ENCODE measurements at regions not wholly inside any gene's neighbourhood (a gene's known extent, or its start where the extent isn't known, plus 50 kb on each side); places are given as distances from the start of the nearest gene placed in this dataset.

- H3K9ac ChIP-seq (ENCODE audit: low read depth, low read length), result no peak overlapping the region
- no peak overlapping the region for H3K27ac ChIP-seq (ENCODE audit: low read depth, low read length)
- H3K4me1 ChIP-seq (ENCODE audit: control insufficient read depth, insufficient read depth, low read length), result peaks cover 11% of the 10 kb centered on the region
- no peaks in the 10 kb centered on the region for H3K9me3 ChIP-seq (ENCODE audit: control insufficient read depth, insufficient read depth, low read length)
- no peaks in the 10 kb centered on the region for H3K27me3 ChIP-seq (ENCODE audit: control insufficient read depth, insufficient read depth, low read length)
- H3K4me3 ChIP-seq (ENCODE audit: low read depth, low read length), result no peak overlapping the region
- no peaks in the 10 kb centered on the region for H3K36me3 ChIP-seq (ENCODE audit: control insufficient read depth, insufficient read depth, low read length)
Measured at GRCh38 chr17:70674061-70674460, 504.7 kb downstream of the KCNJ2 start.

- peaks cover 11% of the 10 kb centered on the region for H3K4me1 ChIP-seq (ENCODE audit: control insufficient read depth, insufficient read depth, low read length)
- no peaks in the 10 kb centered on the region for H3K36me3 ChIP-seq (ENCODE audit: control insufficient read depth, insufficient read depth, low read length)
- H3K27me3 ChIP-seq (ENCODE audit: control insufficient read depth, insufficient read depth, low read length), result no peaks in the 10 kb centered on the region
- no peak overlapping the region for H3K9ac ChIP-seq (ENCODE audit: low read depth, low read length)
- no peaks in the 10 kb centered on the region for H3K9me3 ChIP-seq (ENCODE audit: control insufficient read depth, insufficient read depth, low read length)
- H3K4me3 ChIP-seq (ENCODE audit: low read depth, low read length), result no peak overlapping the region
- no peak overlapping the region for H3K27ac ChIP-seq (ENCODE audit: low read depth, low read length)
Measured at GRCh38 chr17:70675070-70675590, 505.8 kb downstream of the KCNJ2 start.

GRCh38 chr17:70677783-70678647, 508.7 kb downstream of the KCNJ2 start:
- H3K36me3 ChIP-seq (ENCODE audit: control insufficient read depth, insufficient read depth, low read length), result no peaks in the 10 kb centered on the region
- H3K27ac ChIP-seq (ENCODE audit: low read depth, low read length), result no peak overlapping the region
- no peak overlapping the region for H3K9ac ChIP-seq (ENCODE audit: low read depth, low read length)
- H3K4me3 ChIP-seq (ENCODE audit: low read depth, low read length), result no peak overlapping the region
- H3K9me3 ChIP-seq (ENCODE audit: control insufficient read depth, insufficient read depth, low read length), result no peaks in the 10 kb centered on the region
- no peaks in the 10 kb centered on the region for H3K27me3 ChIP-seq (ENCODE audit: control insufficient read depth, insufficient read depth, low read length)
- H3K4me1 ChIP-seq (ENCODE audit: control insufficient read depth, insufficient read depth, low read length), result peaks cover 11% of the 10 kb centered on the region

GRCh38 chr17:70678889-70679288, 509.6 kb downstream of the KCNJ2 start:
- no peaks in the 10 kb centered on the region for H3K27me3 ChIP-seq (ENCODE audit: control insufficient read depth, insufficient read depth, low read length)
- H3K9me3 ChIP-seq (ENCODE audit: control insufficient read depth, insufficient read depth, low read length), result no peaks in the 10 kb centered on the region
- H3K4me3 ChIP-seq (ENCODE audit: low read depth, low read length), result no peak overlapping the region
- H3K36me3 ChIP-seq (ENCODE audit: control insufficient read depth, insufficient read depth, low read length), result no peaks in the 10 kb centered on the region
- no peak overlapping the region for H3K9ac ChIP-seq (ENCODE audit: low read depth, low read length)
- peaks cover 17% of the 10 kb centered on the region for H3K4me1 ChIP-seq (ENCODE audit: control insufficient read depth, insufficient read depth, low read length)
- no peak overlapping the region for H3K27ac ChIP-seq (ENCODE audit: low read depth, low read length)

- Histone ChIP-seq H3K27ac (ENCODE audit: low read depth, low read length) (no peak overlapping the region), H3K4me1 (ENCODE audit: control insufficient read depth, insufficient read depth, low read length) (peaks cover 10% of the 10 kb centered on the region; the same call in 1 of the 2 replicates), H3K4me3 (ENCODE audit: low read depth, low read length) (no peak overlapping the region), H3K9ac (ENCODE audit: low read depth, low read length) (no peak overlapping the region), H3K9me3 (ENCODE audit: control insufficient read depth, insufficient read depth, low read length) (no peaks in the 10 kb centered on the region), H3K36me3 (ENCODE audit: control insufficient read depth, insufficient read depth, low read length) (no peaks in the 10 kb centered on the region), H3K27me3 (ENCODE audit: control insufficient read depth, insufficient read depth, low read length) (no peaks in the 10 kb centered on the region)
Measured at GRCh38 chr17:70683936-70684335, 514.6 kb downstream of the KCNJ2 start.

- H3K4me3 ChIP-seq (ENCODE audit: low read depth, low read length), result no peak overlapping the region
- no peaks in the 10 kb centered on the region for H3K27me3 ChIP-seq (ENCODE audit: control insufficient read depth, insufficient read depth, low read length)
- no peak overlapping the region for H3K9ac ChIP-seq (ENCODE audit: low read depth, low read length)
Measured at GRCh38 chr17:70687421-70687820, 518.1 kb downstream of the KCNJ2 start.

GRCh38 chr17:70691150-70691549, 521.8 kb downstream of the KCNJ2 start:
- no peak overlapping the region for H3K9ac ChIP-seq (ENCODE audit: low read depth, low read length)
- no peaks in the 10 kb centered on the region for H3K4me1 ChIP-seq (ENCODE audit: control insufficient read depth, insufficient read depth, low read length)
- no peaks in the 10 kb centered on the region for H3K36me3 ChIP-seq (ENCODE audit: control insufficient read depth, insufficient read depth, low read length)
- H3K9me3 ChIP-seq (ENCODE audit: control insufficient read depth, insufficient read depth, low read length), result no peaks in the 10 kb centered on the region
- no peak overlapping the region for H3K27ac ChIP-seq (ENCODE audit: low read depth, low read length)
- no peaks in the 10 kb centered on the region for H3K27me3 ChIP-seq (ENCODE audit: control insufficient read depth, insufficient read depth, low read length)
- H3K4me3 ChIP-seq (ENCODE audit: low read depth, low read length), result no peak overlapping the region

More at GRCh38 chr17:70687421-70687820, 518.1 kb downstream of the KCNJ2 start:
- Histone ChIP-seq H3K36me3 (ENCODE audit: control insufficient read depth, insufficient read depth, low read length) (no peaks in the 10 kb centered on the region), H3K9me3 (ENCODE audit: control insufficient read depth, insufficient read depth, low read length) (no peaks in the 10 kb centered on the region), H3K27ac (ENCODE audit: low read depth, low read length) (no peak overlapping the region), H3K4me1 (ENCODE audit: control insufficient read depth, insufficient read depth, low read length) (peaks cover 10% of the 10 kb centered on the region; the same call in 1 of the 2 replicates)

GRCh38 chr17:70699408-70699807, 530.1 kb downstream of the KCNJ2 start:
- Histone ChIP-seq H3K27me3 (ENCODE audit: control insufficient read depth, insufficient read depth, low read length) (no peaks in the 10 kb centered on the region), H3K9me3 (ENCODE audit: control insufficient read depth, insufficient read depth, low read length) (peaks cover 2% of the 10 kb centered on the region; the same call in 1 of the 2 replicates), H3K27ac (ENCODE audit: low read depth, low read length) (no peak overlapping the region), H3K4me3 (ENCODE audit: low read depth, low read length) (no peak overlapping the region), H3K36me3 (ENCODE audit: control insufficient read depth, insufficient read depth, low read length) (no peaks in the 10 kb centered on the region), H3K9ac (ENCODE audit: low read depth, low read length) (no peak overlapping the region), H3K4me1 (ENCODE audit: control insufficient read depth, insufficient read depth, low read length) (no peaks in the 10 kb centered on the region)

- Histone ChIP-seq H3K4me3 (ENCODE audit: low read depth, low read length) (no peak overlapping the region), H3K27ac (ENCODE audit: low read depth, low read length) (no peak overlapping the region), H3K4me1 (ENCODE audit: control insufficient read depth, insufficient read depth, low read length) (no peaks in the 10 kb centered on the region), H3K27me3 (ENCODE audit: control insufficient read depth, insufficient read depth, low read length) (no peaks in the 10 kb centered on the region), H3K36me3 (ENCODE audit: control insufficient read depth, insufficient read depth, low read length) (no peaks in the 10 kb centered on the region), H3K9ac (ENCODE audit: low read depth, low read length) (no peak overlapping the region), H3K9me3 (ENCODE audit: control insufficient read depth, insufficient read depth, low read length) (peaks cover 2% of the 10 kb centered on the region; the same call in 1 of the 2 replicates)
Measured at GRCh38 chr17:70702683-70703255, 533.4 kb downstream of the KCNJ2 start.

GRCh38 chr17:70709596-70709995, 540.3 kb downstream of the KCNJ2 start:
- H3K27ac ChIP-seq (ENCODE audit: low read depth, low read length), result no peak overlapping the region
- no peak overlapping the region for H3K4me3 ChIP-seq (ENCODE audit: low read depth, low read length)
- H3K4me1 ChIP-seq (ENCODE audit: control insufficient read depth, insufficient read depth, low read length), result no peaks in the 10 kb centered on the region
- no peaks in the 10 kb centered on the region for H3K27me3 ChIP-seq (ENCODE audit: control insufficient read depth, insufficient read depth, low read length)
- no peak overlapping the region for H3K9ac ChIP-seq (ENCODE audit: low read depth, low read length)
- no peaks in the 10 kb centered on the region for H3K9me3 ChIP-seq (ENCODE audit: control insufficient read depth, insufficient read depth, low read length)
- no peaks in the 10 kb centered on the region for H3K36me3 ChIP-seq (ENCODE audit: control insufficient read depth, insufficient read depth, low read length)

GRCh38 chr17:70713694-70714093, 544.4 kb downstream of the KCNJ2 start:
- no peak overlapping the region for H3K27ac ChIP-seq (ENCODE audit: low read depth, low read length)
- H3K9ac ChIP-seq (ENCODE audit: low read depth, low read length), result no peak overlapping the region
- H3K27me3 ChIP-seq (ENCODE audit: control insufficient read depth, insufficient read depth, low read length), result no peaks in the 10 kb centered on the region
- H3K9me3 ChIP-seq (ENCODE audit: control insufficient read depth, insufficient read depth, low read length), result no peaks in the 10 kb centered on the region
- H3K4me1 ChIP-seq (ENCODE audit: control insufficient read depth, insufficient read depth, low read length), result no peaks in the 10 kb centered on the region
- H3K36me3 ChIP-seq (ENCODE audit: control insufficient read depth, insufficient read depth, low read length), result no peaks in the 10 kb centered on the region
- H3K4me3 ChIP-seq (ENCODE audit: low read depth, low read length), result no peak overlapping the region

Measured in HUES48 (cell line).